Neural cell (in vitro differentiated cells): ENCODE measurements at regions not wholly inside any gene's neighbourhood (a gene's known extent, or its start where the extent isn't known, plus 50 kb on each side); places are given as distances from the start of the nearest gene placed in this dataset.
"Not testable (repeated sequence)": the region's sequence is repeated elsewhere in the genome, so short reads cannot be mapped to it uniquely, and the experiment has no call there.

ENCODE experiments used
- POLR2AphosphoS5 ChIP-seq: IDR thresholded peaks from 2 replicates; pipeline ENCODE4 v1.6.1; 2012
- TAF1 ChIP-seq: IDR thresholded peaks from 2 replicates; pipeline ENCODE4 v1.6.1; 2012; ENCODE audit warnings: low read depth
- TF ChIP-seq, protein P1 (sequence below): fragments of 450-650 bp; IDR thresholded peaks from 2 replicates; pipeline ENCODE4 v1.5.1; 2014; ENCODE audit warnings: antibody characterized with exemption, mild to moderate bottlenecking, moderate library complexity; ENCODE audit not compliant: poor library complexity, severe bottlenecking
- TF ChIP-seq, protein P2 (sequence below): IDR thresholded peaks from 2 replicates; pipeline ENCODE4 v1.6.1; 2012; ENCODE audit warnings: borderline replicate concordance

DNA sequence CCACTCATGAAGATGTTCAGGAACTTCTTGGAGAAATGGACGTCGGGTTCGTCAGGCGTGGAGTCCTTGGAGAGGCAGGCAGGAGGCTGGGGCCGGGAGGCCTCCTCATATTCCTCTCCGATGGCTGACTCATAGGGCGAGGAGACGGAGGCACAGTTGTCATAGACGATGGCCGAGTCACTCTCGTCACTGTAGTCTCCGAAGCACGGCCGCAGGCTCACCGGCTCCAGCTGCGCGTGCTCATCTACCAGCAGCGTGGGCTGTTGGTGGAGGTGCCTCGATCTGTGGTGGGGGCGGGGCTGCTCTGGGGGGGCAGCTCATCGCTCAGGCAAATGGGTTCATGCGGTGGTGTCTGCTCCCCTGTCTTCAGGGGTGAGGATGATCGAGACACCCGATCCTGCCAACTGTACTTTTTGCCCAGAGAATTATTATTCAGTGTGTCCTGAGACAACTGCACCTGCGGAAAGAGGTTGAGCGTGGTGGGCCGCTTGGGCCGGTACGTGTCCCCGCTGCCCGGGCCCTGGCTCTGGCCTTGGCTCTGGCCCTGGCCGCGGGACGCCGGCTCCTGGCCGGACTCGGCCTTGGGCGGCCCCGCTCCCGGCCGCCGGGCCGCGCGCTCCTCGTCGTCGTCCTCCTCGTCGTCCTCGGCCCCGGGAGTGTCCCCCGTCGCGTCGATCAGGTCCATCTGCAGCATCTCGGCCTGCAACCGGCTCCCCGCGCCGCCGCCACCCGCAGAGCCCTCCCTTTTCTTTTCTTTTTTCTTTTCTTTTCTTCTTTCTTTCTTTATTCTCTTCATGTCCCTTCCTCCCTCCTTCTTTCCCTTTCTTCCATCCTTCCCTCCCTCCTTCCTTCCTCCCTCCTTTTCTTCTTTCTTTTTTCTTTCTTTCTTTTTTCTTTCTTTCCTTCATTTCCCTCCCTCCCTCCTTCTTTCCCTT lies 111.4 kb upstream of the PLEKHM1 start:
- TF ChIP-seq, protein P1, sequence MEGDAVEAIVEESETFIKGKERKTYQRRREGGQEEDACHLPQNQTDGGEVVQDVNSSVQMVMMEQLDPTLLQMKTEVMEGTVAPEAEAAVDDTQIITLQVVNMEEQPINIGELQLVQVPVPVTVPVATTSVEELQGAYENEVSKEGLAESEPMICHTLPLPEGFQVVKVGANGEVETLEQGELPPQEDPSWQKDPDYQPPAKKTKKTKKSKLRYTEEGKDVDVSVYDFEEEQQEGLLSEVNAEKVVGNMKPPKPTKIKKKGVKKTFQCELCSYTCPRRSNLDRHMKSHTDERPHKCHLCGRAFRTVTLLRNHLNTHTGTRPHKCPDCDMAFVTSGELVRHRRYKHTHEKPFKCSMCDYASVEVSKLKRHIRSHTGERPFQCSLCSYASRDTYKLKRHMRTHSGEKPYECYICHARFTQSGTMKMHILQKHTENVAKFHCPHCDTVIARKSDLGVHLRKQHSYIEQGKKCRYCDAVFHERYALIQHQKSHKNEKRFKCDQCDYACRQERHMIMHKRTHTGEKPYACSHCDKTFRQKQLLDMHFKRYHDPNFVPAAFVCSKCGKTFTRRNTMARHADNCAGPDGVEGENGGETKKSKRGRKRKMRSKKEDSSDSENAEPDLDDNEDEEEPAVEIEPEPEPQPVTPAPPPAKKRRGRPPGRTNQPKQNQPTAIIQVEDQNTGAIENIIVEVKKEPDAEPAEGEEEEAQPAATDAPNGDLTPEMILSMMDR: not testable (repeated sequence)
- TF ChIP-seq, protein P2, sequence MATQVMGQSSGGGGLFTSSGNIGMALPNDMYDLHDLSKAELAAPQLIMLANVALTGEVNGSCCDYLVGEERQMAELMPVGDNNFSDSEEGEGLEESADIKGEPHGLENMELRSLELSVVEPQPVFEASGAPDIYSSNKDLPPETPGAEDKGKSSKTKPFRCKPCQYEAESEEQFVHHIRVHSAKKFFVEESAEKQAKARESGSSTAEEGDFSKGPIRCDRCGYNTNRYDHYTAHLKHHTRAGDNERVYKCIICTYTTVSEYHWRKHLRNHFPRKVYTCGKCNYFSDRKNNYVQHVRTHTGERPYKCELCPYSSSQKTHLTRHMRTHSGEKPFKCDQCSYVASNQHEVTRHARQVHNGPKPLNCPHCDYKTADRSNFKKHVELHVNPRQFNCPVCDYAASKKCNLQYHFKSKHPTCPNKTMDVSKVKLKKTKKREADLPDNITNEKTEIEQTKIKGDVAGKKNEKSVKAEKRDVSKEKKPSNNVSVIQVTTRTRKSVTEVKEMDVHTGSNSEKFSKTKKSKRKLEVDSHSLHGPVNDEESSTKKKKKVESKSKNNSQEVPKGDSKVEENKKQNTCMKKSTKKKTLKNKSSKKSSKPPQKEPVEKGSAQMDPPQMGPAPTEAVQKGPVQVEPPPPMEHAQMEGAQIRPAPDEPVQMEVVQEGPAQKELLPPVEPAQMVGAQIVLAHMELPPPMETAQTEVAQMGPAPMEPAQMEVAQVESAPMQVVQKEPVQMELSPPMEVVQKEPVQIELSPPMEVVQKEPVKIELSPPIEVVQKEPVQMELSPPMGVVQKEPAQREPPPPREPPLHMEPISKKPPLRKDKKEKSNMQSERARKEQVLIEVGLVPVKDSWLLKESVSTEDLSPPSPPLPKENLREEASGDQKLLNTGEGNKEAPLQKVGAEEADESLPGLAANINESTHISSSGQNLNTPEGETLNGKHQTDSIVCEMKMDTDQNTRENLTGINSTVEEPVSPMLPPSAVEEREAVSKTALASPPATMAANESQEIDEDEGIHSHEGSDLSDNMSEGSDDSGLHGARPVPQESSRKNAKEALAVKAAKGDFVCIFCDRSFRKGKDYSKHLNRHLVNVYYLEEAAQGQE: not testable (repeated sequence)
- not testable (repeated sequence) for TF ChIP-seq POLR2AphosphoS5, TAF1
